ENCODE measurements at regions not wholly inside any gene's neighbourhood (a gene's known extent, or its start where the extent isn't known, plus 50 kb on each side); places are given as distances from the start of the nearest gene placed in this dataset.
A peak's percentile ranks its signal among the peaks of the same experiment; 100 is the strongest.

- Histone ChIP-seq H3K9ac (ENCODE audit: low read depth, low read length) (no peak overlapping the region), H3K4me1 (ENCODE audit: insufficient read depth, low read length) (no peaks in the 10 kb centered on the region; the same call in 1 of the 2 replicates), H3K36me3 (ENCODE audit: insufficient read depth, low read length) (no peaks in the 10 kb centered on the region), H3K9me3 (ENCODE audit: control insufficient read depth, insufficient read depth, low read length) (no peaks in the 10 kb centered on the region)
These were observed 312.8 kb upstream of the ZNF507 start for GRCh38 chr19:32032561-32032960.

- no peaks in the 10 kb centered on the region for H3K9me3 ChIP-seq (ENCODE audit: control insufficient read depth, insufficient read depth, low read length)
These were observed 309.8 kb upstream of the ZNF507 start for GRCh38 chr19:32035626-32036025.

GRCh38 chr19:32038021-32038920 is 307.1 kb upstream of the ZNF507 start:
- Histone ChIP-seq H3K9ac (ENCODE audit: low read depth, low read length) (no peak overlapping the region), H3K9me3 (ENCODE audit: control insufficient read depth, insufficient read depth, low read length) (no peaks in the 10 kb centered on the region), H3K4me1 (ENCODE audit: insufficient read depth, low read length) (no peaks in the 10 kb centered on the region; the same call in 1 of the 2 replicates), H3K36me3 (ENCODE audit: insufficient read depth, low read length) (no peaks in the 10 kb centered on the region)

More at GRCh38 chr19:32035626-32036025, 309.8 kb upstream of the ZNF507 start:
- Histone ChIP-seq H3K36me3 (ENCODE audit: insufficient read depth, low read length) (no peaks in the 10 kb centered on the region), H3K9ac (ENCODE audit: low read depth, low read length) (no peak overlapping the region), H3K4me1 (ENCODE audit: insufficient read depth, low read length) (no peaks in the 10 kb centered on the region; the same call in 1 of the 2 replicates)

GRCh38 chr19:32038961-32039360 is 306.4 kb upstream of the ZNF507 start:
- H3K36me3 ChIP-seq (ENCODE audit: insufficient read depth, low read length): no peaks in the 10 kb centered on the region
- no peak overlapping the region for H3K9ac ChIP-seq (ENCODE audit: low read depth, low read length)
- no peaks in the 10 kb centered on the region; the same call in 1 of the 2 replicates for H3K4me1 ChIP-seq (ENCODE audit: insufficient read depth, low read length)
- no peaks in the 10 kb centered on the region for H3K9me3 ChIP-seq (ENCODE audit: control insufficient read depth, insufficient read depth, low read length)

GRCh38 chr19:32039440-32039839 is 306.0 kb upstream of the ZNF507 start:
- no peaks in the 10 kb centered on the region; the same call in 1 of the 2 replicates for H3K4me1 ChIP-seq (ENCODE audit: insufficient read depth, low read length)
- no peak overlapping the region for H3K9ac ChIP-seq (ENCODE audit: low read depth, low read length)
- no peaks in the 10 kb centered on the region for H3K9me3 ChIP-seq (ENCODE audit: control insufficient read depth, insufficient read depth, low read length)
- H3K36me3 ChIP-seq (ENCODE audit: insufficient read depth, low read length): no peaks in the 10 kb centered on the region

GRCh38 chr19:32040236-32040635 is 305.2 kb upstream of the ZNF507 start:
- H3K9ac ChIP-seq (ENCODE audit: low read depth, low read length): no peak overlapping the region
- H3K36me3 ChIP-seq (ENCODE audit: insufficient read depth, low read length): no peaks in the 10 kb centered on the region
- H3K4me1 ChIP-seq (ENCODE audit: insufficient read depth, low read length): no peaks in the 10 kb centered on the region; the same call in 1 of the 2 replicates
- no peaks in the 10 kb centered on the region for H3K9me3 ChIP-seq (ENCODE audit: control insufficient read depth, insufficient read depth, low read length)

- Histone ChIP-seq H3K4me1 (ENCODE audit: insufficient read depth, low read length) (no peaks in the 10 kb centered on the region), H3K9me3 (ENCODE audit: control insufficient read depth, insufficient read depth, low read length) (no peaks in the 10 kb centered on the region), H3K9ac (ENCODE audit: low read depth, low read length) (peak overlapping the region; percentile 46; the same call in 1 of the 2 replicates), H3K36me3 (ENCODE audit: insufficient read depth, low read length) (no peaks in the 10 kb centered on the region)
These were observed 303.6 kb upstream of the ZNF507 start for GRCh38 chr19:32041681-32042292.

- Histone ChIP-seq H3K9ac (ENCODE audit: low read depth, low read length) (no peak overlapping the region), H3K36me3 (ENCODE audit: insufficient read depth, low read length) (no peaks in the 10 kb centered on the region), H3K9me3 (ENCODE audit: control insufficient read depth, insufficient read depth, low read length) (no peaks in the 10 kb centered on the region; the same call in 1 of the 2 replicates), H3K4me1 (ENCODE audit: insufficient read depth, low read length) (no peaks in the 10 kb centered on the region)
These were observed 297.6 kb upstream of the ZNF507 start for GRCh38 chr19:32047788-32048187.

GRCh38 chr19:32053376-32053775 is 292.0 kb upstream of the ZNF507 start:
- Histone ChIP-seq H3K9ac (ENCODE audit: low read depth, low read length) (no peak overlapping the region), H3K36me3 (ENCODE audit: insufficient read depth, low read length) (no peaks in the 10 kb centered on the region), H3K9me3 (ENCODE audit: control insufficient read depth, insufficient read depth, low read length) (no peaks in the 10 kb centered on the region; the same call in 1 of the 2 replicates), H3K4me1 (ENCODE audit: insufficient read depth, low read length) (no peaks in the 10 kb centered on the region)

- Histone ChIP-seq H3K9me3 (ENCODE audit: control insufficient read depth, insufficient read depth, low read length) (no peaks in the 10 kb centered on the region; the same call in 1 of the 2 replicates), H3K36me3 (ENCODE audit: insufficient read depth, low read length) (no peaks in the 10 kb centered on the region), H3K9ac (ENCODE audit: low read depth, low read length) (no peak overlapping the region), H3K4me1 (ENCODE audit: insufficient read depth, low read length) (no peaks in the 10 kb centered on the region)
These were observed 291.5 kb upstream of the ZNF507 start for GRCh38 chr19:32053861-32054260.

- Histone ChIP-seq H3K4me1 (ENCODE audit: insufficient read depth, low read length) (no peaks in the 10 kb centered on the region), H3K9ac (ENCODE audit: low read depth, low read length) (no peak overlapping the region), H3K9me3 (ENCODE audit: control insufficient read depth, insufficient read depth, low read length) (no peaks in the 10 kb centered on the region), H3K36me3 (ENCODE audit: insufficient read depth, low read length) (no peaks in the 10 kb centered on the region)
These were observed 287.3 kb upstream of the ZNF507 start for GRCh38 chr19:32058131-32058530.

GRCh38 chr19:32061315-32061714 is 284.1 kb upstream of the ZNF507 start:
- Histone ChIP-seq H3K9ac (ENCODE audit: low read depth, low read length) (no peak overlapping the region), H3K4me1 (ENCODE audit: insufficient read depth, low read length) (no peaks in the 10 kb centered on the region), H3K36me3 (ENCODE audit: insufficient read depth, low read length) (no peaks in the 10 kb centered on the region), H3K9me3 (ENCODE audit: control insufficient read depth, insufficient read depth, low read length) (no peaks in the 10 kb centered on the region)

GRCh38 chr19:32063601-32064000 is 281.8 kb upstream of the ZNF507 start:
- H3K36me3 ChIP-seq (ENCODE audit: insufficient read depth, low read length): no peaks in the 10 kb centered on the region
- H3K9me3 ChIP-seq (ENCODE audit: control insufficient read depth, insufficient read depth, low read length): no peaks in the 10 kb centered on the region
- H3K4me1 ChIP-seq (ENCODE audit: insufficient read depth, low read length): no peaks in the 10 kb centered on the region
- no peak overlapping the region for H3K9ac ChIP-seq (ENCODE audit: low read depth, low read length)

- Histone ChIP-seq H3K9ac (ENCODE audit: low read depth, low read length) (no peak overlapping the region), H3K36me3 (ENCODE audit: insufficient read depth, low read length) (no peaks in the 10 kb centered on the region), H3K4me1 (ENCODE audit: insufficient read depth, low read length) (no peaks in the 10 kb centered on the region), H3K9me3 (ENCODE audit: control insufficient read depth, insufficient read depth, low read length) (no peaks in the 10 kb centered on the region)
These were observed 279.4 kb upstream of the ZNF507 start for GRCh38 chr19:32066056-32066455.

- no peak overlapping the region for H3K9ac ChIP-seq (ENCODE audit: low read depth, low read length)
- H3K36me3 ChIP-seq (ENCODE audit: insufficient read depth, low read length): no peaks in the 10 kb centered on the region
- H3K4me1 ChIP-seq (ENCODE audit: insufficient read depth, low read length): no peaks in the 10 kb centered on the region
- no peaks in the 10 kb centered on the region for H3K9me3 ChIP-seq (ENCODE audit: control insufficient read depth, insufficient read depth, low read length)
These were observed 277.7 kb upstream of the ZNF507 start for GRCh38 chr19:32067685-32068084.

All from ES-I3 (cell line).